Ammon's horn (tissue), 1 donor: ENCODE measurements at regions not wholly inside any gene's neighbourhood (a gene's known extent, or its start where the extent isn't known, plus 50 kb on each side); places are given as distances from the start of the nearest gene placed in this dataset.
A peak's percentile ranks its signal among the peaks of the same experiment; 100 is the strongest.
"Not testable (repeated sequence)": the region's sequence is repeated elsewhere in the genome, so short reads cannot be mapped to it uniquely, and the experiment has no call there.

ENCODE experiments used
- DNase-seq: peaks from one replicate; pipeline ENCODE4 v3.0.0-alpha.2; 2016; ENCODE audit warnings: low spot score

DNA sequence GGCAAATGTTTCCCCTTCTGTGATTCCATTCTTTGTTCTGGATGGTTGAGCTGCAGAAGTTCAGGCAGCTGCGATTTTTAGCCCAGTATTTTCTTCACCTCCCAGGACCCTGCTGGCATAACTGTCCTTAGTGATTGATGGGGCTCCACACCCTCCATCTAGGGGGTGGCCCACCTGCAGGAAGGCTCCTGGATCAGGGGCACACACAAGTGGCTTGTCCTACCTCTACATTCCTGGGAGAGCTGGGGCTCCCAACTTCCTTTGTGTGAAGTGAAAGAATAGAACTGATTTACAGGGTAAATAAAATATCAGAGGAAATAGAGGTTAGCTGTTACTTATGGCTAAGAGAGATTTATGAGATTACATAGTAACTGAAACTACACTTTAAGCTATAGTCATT, 129.5 kb upstream of the MAP3K7 start:
- no peak for DNase-seq

DNA sequence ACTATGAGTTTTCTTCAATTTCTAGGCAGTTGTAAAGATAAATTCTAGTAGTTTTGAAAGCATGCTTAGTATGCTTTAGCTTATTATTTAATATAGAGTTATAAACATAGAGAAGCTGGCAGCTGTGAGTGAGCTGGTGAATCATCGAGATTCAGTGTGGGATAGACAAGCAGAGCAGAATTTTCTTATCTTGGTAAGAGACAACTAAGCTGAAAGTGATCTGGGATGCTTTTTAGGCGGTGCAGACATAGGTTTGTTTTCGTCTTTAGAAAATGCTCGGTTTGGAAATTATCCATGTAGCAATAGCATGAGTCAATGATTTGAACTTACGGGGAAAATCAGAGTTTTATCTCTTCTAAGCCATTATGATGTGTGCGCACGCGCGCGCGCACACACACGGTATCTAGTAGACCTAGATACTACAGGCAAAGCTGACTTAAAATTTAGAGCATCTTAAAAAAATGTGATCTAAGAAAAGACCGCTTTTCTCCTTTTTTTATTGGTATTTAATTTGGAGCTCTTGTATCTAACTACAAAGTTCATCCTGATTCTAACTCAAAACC, 128.3 kb upstream of the MAP3K7 start:
- peak; percentile 15 for DNase-seq

DNA sequence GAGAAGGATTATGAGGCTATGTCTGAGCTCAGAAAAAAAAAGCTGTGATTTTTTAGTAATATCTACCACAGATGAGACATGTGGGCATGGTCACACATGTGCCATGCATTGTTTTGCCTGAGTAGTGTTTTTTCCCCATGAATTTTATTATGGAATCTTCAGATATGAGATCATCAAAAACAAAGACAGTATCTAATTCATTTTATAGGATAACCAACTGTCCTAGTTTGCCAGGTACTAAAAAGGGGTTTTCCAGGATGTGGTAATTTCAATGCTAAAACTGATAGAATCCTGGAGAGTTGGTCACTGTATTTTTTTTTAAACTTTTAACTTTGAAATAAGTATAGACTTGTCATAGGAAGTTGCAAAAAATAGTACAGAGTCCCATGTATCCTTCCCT, 127.4 kb upstream of the MAP3K7 start:
- DNase-seq = no peak

GRCh38 chr6:90712114-90712513, 125.2 kb upstream of the MAP3K7 start:
- no peak for DNase-seq

GRCh38 chr6:90709431-90709996, 122.6 kb upstream of the MAP3K7 start:
- DNase-seq = no peak

GRCh38 chr6:90708206-90708737, 121.4 kb upstream of the MAP3K7 start:
- no peak for DNase-seq

GRCh38 chr6:90707246-90707645, 120.4 kb upstream of the MAP3K7 start:
- DNase-seq = no peak

DNA sequence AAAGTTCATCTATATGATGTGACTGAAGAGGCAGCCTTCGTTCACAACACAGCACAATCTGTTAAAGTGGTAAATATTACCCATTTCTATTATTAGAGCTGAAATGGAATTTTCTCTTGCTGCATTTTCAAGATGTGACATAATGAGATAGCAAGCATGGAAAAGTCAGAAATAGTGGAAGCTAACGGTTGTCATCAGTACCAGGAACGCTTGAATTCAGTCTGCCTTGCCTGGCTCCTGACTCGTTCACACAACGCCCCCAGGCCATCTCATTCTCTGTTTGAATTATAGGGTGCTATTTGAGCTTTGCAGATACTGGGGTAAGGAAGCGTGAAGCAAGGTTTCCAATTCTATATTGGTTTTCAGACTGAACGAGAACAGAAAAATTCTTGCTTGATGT, 116.5 kb upstream of the MAP3K7 start:
- peak; percentile 5 for DNase-seq

GRCh38 chr6:90701926-90702325, 115.1 kb upstream of the MAP3K7 start:
- DNase-seq = no peak

DNA sequence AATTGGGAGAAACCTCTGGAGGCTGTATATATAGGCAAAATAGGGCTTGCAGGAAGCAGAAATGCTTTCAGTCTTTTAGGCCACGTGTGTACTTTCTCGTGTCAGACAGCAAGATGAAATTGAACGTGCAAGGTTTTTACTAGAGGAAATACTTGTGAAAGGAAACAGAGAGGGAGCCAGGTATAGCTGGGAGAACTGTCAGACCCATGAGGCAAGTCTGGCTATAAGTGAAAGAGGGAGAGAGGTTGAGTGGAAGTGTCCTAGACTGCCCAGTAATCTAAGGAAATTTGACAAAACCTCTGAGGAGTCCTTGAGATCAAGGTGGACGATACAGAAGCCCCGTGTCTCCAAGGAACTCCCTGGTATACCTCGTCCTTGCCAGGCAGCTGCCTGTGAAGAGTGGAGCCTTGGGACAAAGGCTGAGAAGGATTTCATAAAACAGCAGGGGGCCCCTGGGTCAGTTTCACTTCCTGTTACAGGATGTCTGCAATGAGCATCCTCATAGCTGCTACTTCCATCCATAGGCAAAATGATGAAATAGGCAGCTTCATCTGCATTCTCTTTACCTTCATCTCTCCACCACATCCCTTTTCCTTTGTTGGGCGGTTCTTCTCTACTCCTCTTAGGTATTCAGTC, 114.4 kb upstream of the MAP3K7 start:
- DNase-seq = no peak

DNA sequence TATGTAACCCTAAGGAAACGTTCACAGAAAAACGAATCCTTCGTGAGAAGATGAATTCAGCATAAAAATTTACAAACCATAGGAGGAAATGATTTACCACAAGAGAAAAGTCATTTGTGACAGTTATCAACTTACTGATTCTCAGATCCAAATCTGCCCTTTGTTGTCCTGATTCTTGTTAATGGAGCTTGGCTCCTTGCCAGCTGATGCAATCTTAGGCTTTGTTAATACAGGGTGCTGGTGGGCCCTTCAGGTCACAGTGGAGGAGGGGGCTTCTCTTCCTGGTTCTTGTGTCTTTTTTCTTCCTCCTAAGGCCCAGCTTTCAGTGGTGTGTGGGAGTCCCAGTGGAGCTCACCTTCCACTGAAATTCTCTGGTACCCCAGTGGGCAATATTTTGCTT, 108.4 kb upstream of the MAP3K7 start:
- no peak for DNase-seq

DNA sequence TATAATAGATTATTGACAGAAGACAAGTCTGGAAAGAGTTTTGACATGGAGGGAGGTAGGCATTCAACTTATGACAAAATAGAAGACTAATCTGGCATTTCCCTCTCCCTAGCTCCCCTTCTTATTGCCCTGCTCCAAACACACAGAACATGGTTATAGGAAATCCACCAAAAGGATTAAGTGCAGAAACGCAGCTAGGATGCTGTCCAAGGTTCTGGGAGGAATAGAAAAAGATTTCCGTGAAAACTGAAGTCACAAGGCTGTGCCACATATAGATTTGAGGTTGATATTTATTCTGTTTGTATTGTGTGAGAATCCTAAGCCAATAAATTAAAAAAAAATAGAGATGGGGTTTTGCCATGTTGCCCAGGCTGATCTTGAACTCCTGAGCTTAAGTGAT, 107.9 kb upstream of the MAP3K7 start:
- no peak for DNase-seq

DNA sequence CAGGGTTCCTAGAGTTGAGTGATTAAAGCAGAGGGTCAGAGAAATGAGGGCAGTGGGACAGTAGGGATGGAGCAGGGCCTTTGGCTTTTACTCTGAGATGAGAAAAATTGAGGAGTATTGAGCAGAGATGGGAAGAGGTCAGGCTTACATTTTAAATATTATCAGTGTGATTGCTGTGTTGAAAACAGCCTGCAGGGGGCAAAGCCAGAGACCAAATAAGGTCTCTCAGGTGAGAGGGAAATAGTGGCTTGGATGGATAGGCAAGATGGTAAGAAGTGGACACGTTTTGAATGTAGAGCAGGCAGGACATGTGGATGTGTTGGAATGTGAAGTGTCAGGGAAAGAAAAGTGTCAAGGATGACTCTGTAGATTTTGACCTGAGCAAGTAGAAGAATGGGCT, 105.0 kb upstream of the MAP3K7 start:
- DNase-seq = no peak

- DNase-seq = no peak
These were observed 102.3 kb upstream of the MAP3K7 start for GRCh38 chr6:90689172-90689571.

DNA sequence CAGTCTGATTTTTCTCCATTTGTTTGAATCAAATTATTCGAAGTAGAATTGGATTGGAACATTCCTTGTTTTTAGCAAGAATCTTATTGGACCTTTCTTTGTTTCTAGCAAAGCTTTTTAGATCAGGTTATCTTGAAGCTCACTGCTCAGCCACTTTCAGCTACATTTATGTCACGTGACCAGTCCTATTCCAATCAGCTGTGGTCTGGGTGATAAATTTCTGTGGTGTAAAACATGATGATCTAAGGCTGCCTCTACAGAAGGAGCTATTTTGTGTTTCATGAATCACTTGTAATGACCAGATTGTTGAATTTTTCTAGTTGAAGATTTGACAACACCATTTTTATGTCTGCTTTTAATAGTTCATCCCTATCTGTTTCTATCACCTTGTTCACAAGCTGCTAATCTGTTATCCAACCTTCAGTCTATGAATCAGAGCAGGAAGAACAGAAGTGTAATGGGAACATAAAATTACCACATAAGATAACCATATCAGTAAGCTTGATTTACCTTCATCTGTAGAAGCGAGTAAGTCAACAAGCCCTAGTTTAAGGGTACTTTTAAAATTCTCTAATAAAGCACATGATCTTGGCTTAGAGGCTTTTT, 101.0 kb upstream of the MAP3K7 start:
- no peak for DNase-seq

GRCh38 chr6:90681863-90682262, 95.0 kb upstream of the MAP3K7 start:
- no peak for DNase-seq

DNA sequence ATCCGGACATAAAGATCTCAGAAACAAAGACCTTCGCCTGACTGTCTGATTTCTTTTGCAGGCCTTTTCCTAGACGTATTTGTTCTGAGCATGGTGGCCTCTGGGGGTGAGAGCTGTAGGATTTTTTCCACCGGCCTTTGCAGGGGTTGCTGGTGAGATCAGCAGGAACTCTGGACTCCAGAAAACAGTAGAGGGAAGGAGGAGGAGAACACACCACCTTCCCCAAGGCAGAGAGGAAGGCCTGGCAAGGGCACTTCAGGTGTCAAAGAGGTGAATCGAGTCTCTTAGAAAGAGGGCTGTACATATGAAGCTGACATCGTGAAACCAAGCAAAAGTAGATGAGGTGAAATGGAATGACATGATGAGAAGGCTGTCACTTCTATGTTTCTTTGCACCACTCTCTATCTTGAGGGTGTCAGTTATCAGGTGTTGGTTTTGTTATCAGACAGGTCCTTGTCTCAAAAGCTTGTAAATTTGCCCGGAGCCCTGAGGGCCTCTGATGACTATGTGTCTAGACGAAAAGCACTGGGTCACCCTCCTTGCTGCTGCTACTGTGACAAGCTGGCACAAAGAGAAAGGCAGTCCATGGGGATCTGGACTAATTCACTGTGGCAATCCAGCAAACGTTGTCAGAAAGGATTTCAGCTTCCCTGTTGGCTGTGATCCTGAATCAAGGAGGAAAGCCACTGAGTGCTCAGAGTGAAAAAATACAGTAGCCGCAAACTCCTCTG, 91.3 kb upstream of the MAP3K7 start:
- no peak for DNase-seq

DNA sequence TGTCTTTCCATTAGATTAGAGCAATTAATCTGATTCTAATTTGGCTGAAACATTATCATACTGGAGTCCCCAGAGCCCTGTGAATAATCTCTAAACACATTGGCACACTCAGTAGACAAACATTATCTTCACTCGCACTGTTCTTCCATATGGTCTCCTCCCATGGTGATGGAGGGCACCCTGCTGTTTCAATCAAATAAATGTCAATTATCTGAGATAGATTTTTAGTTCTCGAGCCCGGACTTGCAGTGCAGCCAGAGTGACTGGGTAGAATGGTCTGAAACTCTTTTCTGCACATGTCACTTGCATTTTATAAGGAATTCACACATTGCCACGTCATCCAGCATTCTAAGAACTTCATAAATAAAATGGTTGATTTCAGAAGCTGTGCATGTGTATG, 90.6 kb upstream of the MAP3K7 start:
- peak; percentile 7 for DNase-seq

DNA sequence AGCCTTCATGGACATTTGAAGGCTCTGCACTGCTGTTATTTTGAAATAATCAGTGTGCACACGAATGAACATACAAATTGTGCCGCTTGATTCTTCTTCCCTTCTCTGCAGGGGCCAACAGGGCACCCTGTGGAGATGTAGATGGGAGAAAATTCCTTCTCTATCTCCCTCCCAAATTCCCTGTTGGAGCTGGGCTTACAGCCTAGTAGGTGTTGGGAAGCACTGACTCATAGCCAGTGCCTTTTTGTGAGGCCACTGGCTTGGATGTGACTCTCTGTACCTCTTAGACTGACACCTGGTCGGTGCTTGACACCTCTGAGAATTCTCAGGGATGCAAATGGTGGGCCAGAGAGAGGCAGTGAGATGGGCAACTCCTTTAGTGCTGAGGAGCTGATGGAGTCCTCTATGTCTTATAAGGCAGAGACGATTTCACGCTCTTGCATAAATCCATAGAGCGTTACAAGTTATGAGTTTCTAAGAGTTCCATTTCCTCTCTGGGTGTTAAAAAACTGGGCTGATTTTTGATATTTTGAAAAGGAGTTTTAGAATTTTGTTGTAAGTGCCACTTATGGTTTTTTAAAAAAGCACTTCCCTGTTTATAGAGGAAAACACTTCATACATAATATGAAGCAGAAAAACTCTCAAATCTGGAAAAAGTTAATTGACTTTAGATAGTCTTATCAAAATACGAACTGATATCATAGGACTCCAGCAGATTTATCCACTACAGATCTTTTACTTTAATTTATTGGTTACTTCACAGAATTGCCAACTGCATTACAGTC, 89.8 kb upstream of the MAP3K7 start:
- no peak for DNase-seq

DNA sequence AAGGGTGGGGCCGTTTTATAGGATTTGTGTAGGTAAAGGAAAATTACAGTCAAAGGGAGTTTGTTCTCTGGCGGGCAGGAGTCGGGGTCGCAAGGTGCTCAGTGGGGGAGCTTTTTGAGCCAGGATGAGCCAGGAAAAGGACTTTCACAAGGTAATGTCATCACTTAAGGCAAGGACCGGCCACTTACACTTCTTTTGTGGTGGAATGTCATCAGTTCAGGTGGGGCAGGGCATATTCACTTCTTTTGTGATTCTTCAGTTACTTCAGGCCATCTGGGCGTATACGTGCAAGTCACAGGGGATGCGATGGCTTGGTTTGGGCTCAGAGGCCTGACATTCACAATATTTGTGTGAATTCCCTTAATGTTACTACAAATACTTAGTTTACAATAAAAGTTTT, 88.2 kb upstream of the MAP3K7 start:
- not testable (repeated sequence) for DNase-seq

GRCh38 chr6:90674077-90674476, 87.2 kb upstream of the MAP3K7 start:
- not testable (repeated sequence) for DNase-seq

GRCh38 chr6:90669846-90670245, 83.0 kb upstream of the MAP3K7 start:
- no peak for DNase-seq
